HCT116 (cell line): ENCODE measurements at regions not wholly inside any gene's neighbourhood (a gene's known extent, or its start where the extent isn't known, plus 50 kb on each side); places are given as distances from the start of the nearest gene placed in this dataset.

ENCODE experiments used
- ATAC-seq: fragments of 200-7000 bp; cut with Tn5 transposase; 2 replicates; pipeline ENCODE4 v1.9.1; 2020; ENCODE audit warnings: mild to moderate bottlenecking, moderate library complexity
- BruUV-seq: library from RNA; stranded (reverse); fragments of 400-500 nt; replicated peaks from 2 replicates; lab custom pipeline; 2021; lab: Mats Ljungman, UMichigan
- CTCF ChIA-PET: fragments of 300-600 bp; sonication (Branson Sonifier 250); formaldehyde crosslinking; loops from one replicate; lab custom pipeline; 2021; ENCODE audit warnings: antibody characterized with exemption; lab: Charles Lee
- POLR2A ChIA-PET: fragments of 300-600, 350-600 bp; sonication (Branson Sonifier 250); formaldehyde crosslinking; loops from one replicate; lab custom pipeline; 2021; ENCODE audit warnings: antibody characterized with exemption; lab: Charles Lee
- RAD21 ChIA-PET, 2 experiments: fragments of 300-600 bp; sonication (Branson Sonifier 250); formaldehyde crosslinking; loops; one replicate each; lab custom pipeline; 2023; ENCODE audit warnings: low total read pairs in 2 of 2; ENCODE audit not compliant: uncharacterized antibody in 2 of 2, unreplicated experiment in 2 of 2, low non-redundant PET in 1 of 2; lab: Charles Lee
- DNase-seq: peaks from one replicate; pipeline ENCODE4 v3.0.0-alpha.2; 2010; ENCODE audit warnings: low read depth, low spot score
- H2AFZ ChIP-seq: fragments of 200-600 bp; shearing (Covaris generic), sonication (generic); 2 replicates; pipeline ENCODE4 v1.6.1; 2017; ENCODE audit warnings: low read depth, mixed run types, mixed read lengths, antibody characterized with exemption, low read length; ENCODE audit not compliant: poor library complexity, severe bottlenecking
- H3K27ac ChIP-seq: 2 replicates; pipeline ENCODE4 v1.5.1; 2012; ENCODE audit warnings: low read depth, low read length
- H3K27me3 ChIP-seq: fragments of 200-600 bp; sonication (generic); 2 replicates; pipeline ENCODE4 v1.6.1; 2016; ENCODE audit warnings: mixed run types, low read length, mixed read lengths; ENCODE audit not compliant: insufficient read depth
- H3K36me3 ChIP-seq, 2 experiments: fragments of 200-500 bp in 1 of 2; fragments of 200-600 bp in 1 of 2; sonication (Bioruptor generic) in 1 of 2; sonication (generic) in 1 of 2; 2 replicates each; pipeline versions ENCODE4 v1.5.1 to v1.6.1; 2014 to 2016; ENCODE audit warnings: low read length in 2 of 2, inconsistent platforms in 1 of 2, mixed read lengths in 1 of 2, mixed run types in 1 of 2; ENCODE audit not compliant: insufficient read depth in 2 of 2, control insufficient read depth in 1 of 2
- H3K4me1 ChIP-seq, 2 experiments: fragments of 200-600 bp in 1 of 2; sonication (generic) in 1 of 2; 2 replicates each; pipeline versions ENCODE4 v1.5.1 to v1.6.1; 2012 to 2017; ENCODE audit warnings: low read length in 2 of 2, inconsistent platforms in 1 of 2, mild to moderate bottlenecking in 1 of 2, mixed read lengths in 1 of 2, mixed run types in 1 of 2, moderate library complexity in 1 of 2; ENCODE audit not compliant: insufficient read depth in 2 of 2, control insufficient read depth in 1 of 2
- H3K4me2 ChIP-seq: fragments of 200-600 bp; sonication (generic); 2 replicates; pipeline ENCODE4 v1.6.1; 2017; ENCODE audit warnings: mixed run types, low read length, mixed read lengths
- H3K4me3 ChIP-seq, 2 experiments: fragments of 200-600 bp in 1 of 2; sonication (generic) in 1 of 2; replicated peaks in 1 of 2; 2 replicates each; pipeline ENCODE4 v1.5.1; 2011 to 2016; ENCODE audit warnings: low read length in 2 of 2, control low read depth in 1 of 2, low read depth in 1 of 2, mild to moderate bottlenecking in 1 of 2, mixed read lengths in 1 of 2, mixed run types in 1 of 2
- H3K79me2 ChIP-seq: fragments of 200-600 bp; sonication (generic); 2 replicates; pipeline ENCODE4 v1.6.1; 2017; ENCODE audit warnings: mild to moderate bottlenecking, mixed run types, low read length, moderate library complexity, mixed read lengths; ENCODE audit not compliant: insufficient read depth
- H3K9ac ChIP-seq: fragments of 200-600 bp; sonication (generic); 2 replicates; pipeline ENCODE4 v1.6.1; 2016; ENCODE audit warnings: low read length, mixed read lengths
- H3K9me2 ChIP-seq: fragments of 200-600 bp; sonication (generic), shearing (Covaris generic); 2 replicates; pipeline ENCODE4 v1.6.1; 2017; ENCODE audit warnings: mixed run types, mild to moderate bottlenecking, moderate library complexity; ENCODE audit not compliant: insufficient read depth
- H3K9me3 ChIP-seq, 2 experiments: fragments of 200-500 bp in 1 of 2; fragments of 200-600 bp in 1 of 2; sonication (Bioruptor generic) in 1 of 2; sonication (generic) in 1 of 2; 2 replicates each; pipeline ENCODE4 v1.6.1; 2014 to 2017; ENCODE audit warnings: low read length in 2 of 2, mixed read lengths in 2 of 2, inconsistent platforms in 1 of 2, low read depth in 1 of 2, mild to moderate bottlenecking in 1 of 2, mixed run types in 1 of 2, moderate library complexity in 1 of 2; ENCODE audit not compliant: control insufficient read depth in 1 of 2, insufficient read depth in 1 of 2
- H4K20me1 ChIP-seq: fragments of 200-600 bp; sonication (generic), shearing (Covaris generic); 2 replicates; pipeline ENCODE4 v1.6.1; 2017; ENCODE audit warnings: mixed run types, mild to moderate bottlenecking, moderate library complexity; ENCODE audit not compliant: insufficient read depth
- CBX3 ChIP-seq: IDR thresholded peaks from 2 replicates; pipeline ENCODE4 v1.6.1; 2012; ENCODE audit warnings: low read depth
- EGR1 ChIP-seq: IDR thresholded peaks from 2 replicates; pipeline ENCODE4 v1.6.1; 2012; ENCODE audit warnings: low read depth
- ELF1 ChIP-seq: IDR thresholded peaks from 2 replicates; pipeline ENCODE4 v1.6.1; 2012; ENCODE audit warnings: low read depth, borderline replicate concordance
- EZH2 ChIP-seq: fragments of 200-600 bp; sonication (generic); IDR thresholded peaks from 2 replicates; pipeline ENCODE4 v1.6.1; 2017; ENCODE audit warnings: antibody characterized with exemption, mixed run types
- FOSL1 ChIP-seq: IDR thresholded peaks from 2 replicates; pipeline ENCODE4 v1.6.1; 2012; ENCODE audit warnings: low read depth
- JUND ChIP-seq: IDR thresholded peaks from 2 replicates; pipeline ENCODE4 v1.6.1; 2012
- ZNF274 ChIP-seq: fragments of 200-500 bp; sonication (Bioruptor generic); IDR thresholded peaks from 2 replicates; pipeline ENCODE4 v1.6.1; 2014; ENCODE audit warnings: mild to moderate bottlenecking, low read depth, low read length, inconsistent platforms
- intact Hi-C: fragments of 100-400 bp; cut with micrococcal nuclease; formaldehyde crosslinking; loops from 2 replicates; pipeline ENCODE4 v1.10.0; 2022
- TF ChIP-seq, protein P1 (sequence below), 3 experiments: fragments of 200-600 bp in 1 of 3; sonication (generic) in 1 of 3; IDR thresholded peaks in 2 of 3; conservative IDR thresholded peaks in 1 of 3; 2 replicates each; pipeline ENCODE4 v1.5.1; 2012 to 2017; ENCODE audit warnings: low read depth in 2 of 3, low read length in 2 of 3, antibody characterized with exemption in 1 of 3, borderline replicate concordance in 1 of 3, control low read depth in 1 of 3, mild to moderate bottlenecking in 1 of 3, mixed read lengths in 1 of 3, mixed run types in 1 of 3, moderate library complexity in 1 of 3; ENCODE audit not compliant: insufficient read depth in 1 of 3
- TF ChIP-seq, protein P2 (sequence below): IDR thresholded peaks from 2 replicates; pipeline ENCODE4 v1.6.1; 2012; ENCODE audit warnings: low read depth
- TF ChIP-seq, protein P3 (sequence below): IDR thresholded peaks from 2 replicates; pipeline ENCODE4 v1.6.1; 2012

DNA sequence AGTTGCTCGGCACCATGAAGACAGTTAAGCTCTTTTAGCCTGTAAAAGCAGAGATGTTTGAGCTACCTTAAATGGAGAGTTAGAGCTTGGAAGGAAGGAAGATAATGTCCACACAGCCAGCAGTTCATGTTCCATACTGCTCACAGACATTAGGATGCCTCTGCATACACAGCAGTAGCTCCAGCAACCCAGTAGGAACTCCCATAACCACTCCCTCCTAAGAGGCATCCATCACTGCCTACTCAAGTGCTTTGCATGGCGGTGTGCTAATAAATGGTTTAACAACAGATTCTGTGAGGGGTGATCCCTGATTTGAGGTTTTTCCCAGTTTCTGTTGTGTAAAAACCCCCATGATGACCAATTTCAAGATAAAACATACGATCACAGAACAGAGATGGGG, 286.4 kb downstream of the HACE1 start:
- ChIA-PET CTCF (no interaction called here), POLR2A (no interaction called here), RAD21 (no interaction called here)
- Histone ChIP-seq H3K36me3 (no peaks in the 10 kb centered on the region), H3K79me2 (no peaks in the 10 kb centered on the region), H3K27me3 (no peaks in the 10 kb centered on the region), H3K9me2 (no peaks in the 10 kb centered on the region), H2AFZ (no peak overlapping the region), H3K27ac (no peak overlapping the region), H3K4me2 (no peak overlapping the region), H3K4me1 (no peaks in the 10 kb centered on the region), H4K20me1 (no peaks in the 10 kb centered on the region), H3K4me3 (no peak overlapping the region), H3K9me3 (no peaks in the 10 kb centered on the region), H3K9ac (no peak overlapping the region)
- TF ChIP-seq, protein P1, sequence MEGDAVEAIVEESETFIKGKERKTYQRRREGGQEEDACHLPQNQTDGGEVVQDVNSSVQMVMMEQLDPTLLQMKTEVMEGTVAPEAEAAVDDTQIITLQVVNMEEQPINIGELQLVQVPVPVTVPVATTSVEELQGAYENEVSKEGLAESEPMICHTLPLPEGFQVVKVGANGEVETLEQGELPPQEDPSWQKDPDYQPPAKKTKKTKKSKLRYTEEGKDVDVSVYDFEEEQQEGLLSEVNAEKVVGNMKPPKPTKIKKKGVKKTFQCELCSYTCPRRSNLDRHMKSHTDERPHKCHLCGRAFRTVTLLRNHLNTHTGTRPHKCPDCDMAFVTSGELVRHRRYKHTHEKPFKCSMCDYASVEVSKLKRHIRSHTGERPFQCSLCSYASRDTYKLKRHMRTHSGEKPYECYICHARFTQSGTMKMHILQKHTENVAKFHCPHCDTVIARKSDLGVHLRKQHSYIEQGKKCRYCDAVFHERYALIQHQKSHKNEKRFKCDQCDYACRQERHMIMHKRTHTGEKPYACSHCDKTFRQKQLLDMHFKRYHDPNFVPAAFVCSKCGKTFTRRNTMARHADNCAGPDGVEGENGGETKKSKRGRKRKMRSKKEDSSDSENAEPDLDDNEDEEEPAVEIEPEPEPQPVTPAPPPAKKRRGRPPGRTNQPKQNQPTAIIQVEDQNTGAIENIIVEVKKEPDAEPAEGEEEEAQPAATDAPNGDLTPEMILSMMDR (IDR thresholded peaks at IDR 0.05 in 2 of 3, conservative IDR thresholded peaks at IDR 0.05 in 1 of 3; ENCODE audit: borderline replicate concordance in 1 of 3, insufficient read depth in 1 of 3, low read depth in 2 of 3, low read length in 2 of 3): no peak
- intact Hi-C loops: no loop called here
- no peak for DNase-seq
- BruUV-seq: no TSS peak
- no peak for ATAC-seq

DNA sequence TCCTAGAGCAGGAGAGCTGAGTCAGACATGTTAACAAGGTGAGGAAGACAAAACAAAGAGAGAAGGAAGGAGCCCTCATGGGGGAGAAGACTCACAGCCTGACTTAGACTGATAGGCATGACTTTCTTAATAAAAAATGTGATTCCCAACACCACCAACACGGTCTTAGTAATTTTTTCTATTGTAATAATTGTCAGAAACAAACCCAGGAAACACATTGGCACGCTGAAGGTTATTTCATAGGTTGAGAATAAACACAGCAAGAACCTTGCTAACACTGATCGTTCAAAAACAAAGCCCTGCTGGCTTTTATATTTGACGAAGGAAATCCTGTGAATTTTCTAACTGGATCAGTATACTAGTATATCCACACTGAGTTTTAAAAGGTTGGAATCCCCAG, 286.8 kb downstream of the HACE1 start:
- CTCF ChIA-PET: no interaction called here
- intact Hi-C loops: no loop called here
- POLR2A ChIA-PET: no interaction called here
- no peak for DNase-seq
- H3K9ac ChIP-seq: no peak overlapping the region
- no peaks in the 10 kb centered on the region for H3K79me2 ChIP-seq
- H3K9me3 ChIP-seq: no peaks in the 10 kb centered on the region
- H3K9me2 ChIP-seq: no peaks in the 10 kb centered on the region
- H3K4me3 ChIP-seq: no peak overlapping the region
- no peak overlapping the region for H2AFZ ChIP-seq
- H4K20me1 ChIP-seq: no peaks in the 10 kb centered on the region
- no peak overlapping the region for H3K4me2 ChIP-seq
- no peak overlapping the region for H3K27ac ChIP-seq
- ATAC-seq: no peak
- no peaks in the 10 kb centered on the region for H3K27me3 ChIP-seq
- H3K36me3 ChIP-seq: no peaks in the 10 kb centered on the region
- RAD21 ChIA-PET: no interaction called here
- no peaks in the 10 kb centered on the region for H3K4me1 ChIP-seq
- no TSS peak for BruUV-seq
- TF ChIP-seq EZH2: no peak
- TF ChIP-seq, protein P1 (IDR thresholded peaks at IDR 0.05 in 2 of 3, conservative IDR thresholded peaks at IDR 0.05 in 1 of 3; ENCODE audit: borderline replicate concordance in 1 of 3, insufficient read depth in 1 of 3, low read depth in 2 of 3, low read length in 2 of 3): no peak
- no peak for TF ChIP-seq EGR1
- TF ChIP-seq, protein P2, sequence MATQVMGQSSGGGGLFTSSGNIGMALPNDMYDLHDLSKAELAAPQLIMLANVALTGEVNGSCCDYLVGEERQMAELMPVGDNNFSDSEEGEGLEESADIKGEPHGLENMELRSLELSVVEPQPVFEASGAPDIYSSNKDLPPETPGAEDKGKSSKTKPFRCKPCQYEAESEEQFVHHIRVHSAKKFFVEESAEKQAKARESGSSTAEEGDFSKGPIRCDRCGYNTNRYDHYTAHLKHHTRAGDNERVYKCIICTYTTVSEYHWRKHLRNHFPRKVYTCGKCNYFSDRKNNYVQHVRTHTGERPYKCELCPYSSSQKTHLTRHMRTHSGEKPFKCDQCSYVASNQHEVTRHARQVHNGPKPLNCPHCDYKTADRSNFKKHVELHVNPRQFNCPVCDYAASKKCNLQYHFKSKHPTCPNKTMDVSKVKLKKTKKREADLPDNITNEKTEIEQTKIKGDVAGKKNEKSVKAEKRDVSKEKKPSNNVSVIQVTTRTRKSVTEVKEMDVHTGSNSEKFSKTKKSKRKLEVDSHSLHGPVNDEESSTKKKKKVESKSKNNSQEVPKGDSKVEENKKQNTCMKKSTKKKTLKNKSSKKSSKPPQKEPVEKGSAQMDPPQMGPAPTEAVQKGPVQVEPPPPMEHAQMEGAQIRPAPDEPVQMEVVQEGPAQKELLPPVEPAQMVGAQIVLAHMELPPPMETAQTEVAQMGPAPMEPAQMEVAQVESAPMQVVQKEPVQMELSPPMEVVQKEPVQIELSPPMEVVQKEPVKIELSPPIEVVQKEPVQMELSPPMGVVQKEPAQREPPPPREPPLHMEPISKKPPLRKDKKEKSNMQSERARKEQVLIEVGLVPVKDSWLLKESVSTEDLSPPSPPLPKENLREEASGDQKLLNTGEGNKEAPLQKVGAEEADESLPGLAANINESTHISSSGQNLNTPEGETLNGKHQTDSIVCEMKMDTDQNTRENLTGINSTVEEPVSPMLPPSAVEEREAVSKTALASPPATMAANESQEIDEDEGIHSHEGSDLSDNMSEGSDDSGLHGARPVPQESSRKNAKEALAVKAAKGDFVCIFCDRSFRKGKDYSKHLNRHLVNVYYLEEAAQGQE: no peak
- TF ChIP-seq, protein P3, sequence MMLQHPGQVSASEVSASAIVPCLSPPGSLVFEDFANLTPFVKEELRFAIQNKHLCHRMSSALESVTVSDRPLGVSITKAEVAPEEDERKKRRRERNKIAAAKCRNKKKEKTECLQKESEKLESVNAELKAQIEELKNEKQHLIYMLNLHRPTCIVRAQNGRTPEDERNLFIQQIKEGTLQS: no peak
- TF ChIP-seq JUND: no peak
- TF ChIP-seq FOSL1: no peak
- no peak for TF ChIP-seq ZNF274
- TF ChIP-seq CBX3: no peak
- no peak for TF ChIP-seq ELF1
